Thyroid gland (tissue), 4 donors: ENCODE measurements at regions not wholly inside any gene's neighbourhood (a gene's known extent, or its start where the extent isn't known, plus 50 kb on each side); places are given as distances from the start of the nearest gene placed in this dataset.

Experiments
- DNase-seq, 2 donors: peaks; one replicate each; pipeline ENCODE4 v3.0.0-alpha.2; 2019
- H3K27ac ChIP-seq, 3 donors: fragments of 200-600 bp; sonication (generic); 1 replicate in 2 of 3; 2 replicates in 1 of 3; pipeline ENCODE4 v1.5.1; 2016 to 2019; ENCODE audit warnings: mild to moderate bottlenecking in 1 of 3, moderate library complexity in 1 of 3
- H3K27me3 ChIP-seq: fragments of 200-600 bp; sonication (generic); one replicate; pipeline ENCODE4 v1.5.1; 2019
- H3K36me3 ChIP-seq, 2 donors: fragments of 200-600 bp; sonication (generic); one replicate each; pipeline ENCODE4 v1.5.1; 2016 to 2019
- H3K4me1 ChIP-seq, 2 donors: fragments of 200-600 bp; sonication (generic); one replicate each; pipeline ENCODE4 v1.5.1; 2017 to 2019
- H3K4me3 ChIP-seq, 3 donors: fragments of 200-600 bp; sonication (generic); replicated peaks in 1 of 3; 1 replicate in 2 of 3; 2 replicates in 1 of 3; pipeline ENCODE4 v1.5.1; 2016; ENCODE audit warnings: mild to moderate bottlenecking in 1 of 3
- H3K9me3 ChIP-seq: fragments of 200-600 bp; sonication (generic); one replicate; pipeline ENCODE4 v1.5.1; 2017
- CTCF ChIP-seq, 6 experiments: fragments of 200-600 bp in 3 of 6; fragments of 450-650 bp in 3 of 6; sonication (generic) in 3 of 6; IDR thresholded peaks; one replicate each; pipeline ENCODE4 v1.5.1; 2016 to 2019; ENCODE audit warnings: antibody characterized with exemption in 6 of 6, mild to moderate bottlenecking in 2 of 6, inconsistent platforms in 1 of 6, moderate library complexity in 1 of 6
- POLR2A ChIP-seq, 2 donors: fragments of 450-650 bp; IDR thresholded peaks; one replicate each; pipeline ENCODE4 v1.6.1; 2017; ENCODE audit warnings: antibody characterized with exemption in 2 of 2, mild to moderate bottlenecking in 2 of 2, moderate library complexity in 1 of 2
- WGBS, 2 donors: methylation state at CpG; one replicate each; pipeline ENCODE4 v1.1.5; 2017; 5-methylcytosine and 5-hydroxymethylcytosine counted together
- intact Hi-C: fragments of 100-400 bp; cut with DNase I; formaldehyde crosslinking; loops from one replicate; pipeline ENCODE4 v1.15.1; 2023

GRCh38 chr10:6695519-6695918 lies 115.4 kb upstream of the PRKCQ start:
- Histone ChIP-seq H3K27me3 (no peaks in the 10 kb centered on the region), H3K4me3 (no peak overlapping the region), H3K9me3 (no peaks in the 10 kb centered on the region), H3K36me3 (no peaks in the 10 kb centered on the region), H3K27ac (no peak overlapping the region), H3K4me1 (no peaks in the 10 kb centered on the region)
- intact Hi-C loops, result no loop called here
- DNase-seq, result no peak
- TF ChIP-seq POLR2A (IDR thresholded peaks at IDR 0.05) (no peak), CTCF (IDR thresholded peaks at IDR 0.05) (no peak)
- WGBS, 2 donors, result 80 to 89% methylated on average over 1 of the region's 1 CpG

- Histone ChIP-seq H3K9me3 (no peaks in the 10 kb centered on the region), H3K4me1 (no peaks in the 10 kb centered on the region), H3K27me3 (no peaks in the 10 kb centered on the region), H3K36me3 (no peaks in the 10 kb centered on the region), H3K4me3 (no peak overlapping the region), H3K27ac (no peak overlapping the region)
- no peak for DNase-seq
- WGBS, 2 donors, result 77 to 84% methylated on average over 8 of the region's 8 CpGs
- TF ChIP-seq POLR2A (IDR thresholded peaks at IDR 0.05) (no peak), CTCF (IDR thresholded peaks at IDR 0.05) (no peak)
- intact Hi-C loops, result no loop called here
Measured at GRCh38 chr10:6694447-6695140, 114.5 kb upstream of the PRKCQ start.

- intact Hi-C loops, result no loop called here
- no peaks in the 10 kb centered on the region for H3K36me3 ChIP-seq
- H3K4me3 ChIP-seq, result no peak overlapping the region
- DNase-seq, result no peak
- H3K4me1 ChIP-seq, result no peaks in the 10 kb centered on the region
- TF ChIP-seq POLR2A (IDR thresholded peaks at IDR 0.05), result no peak
- TF ChIP-seq CTCF (IDR thresholded peaks at IDR 0.05), result no peak
- no peak overlapping the region for H3K27ac ChIP-seq
- no peaks in the 10 kb centered on the region for H3K9me3 ChIP-seq
- WGBS, 2 donors, result 81 to 82% methylated on average over 7 of the region's 7 CpGs
- H3K27me3 ChIP-seq, result no peaks in the 10 kb centered on the region
Measured at GRCh38 chr10:6692856-6693255, 112.8 kb upstream of the PRKCQ start.

DNA sequence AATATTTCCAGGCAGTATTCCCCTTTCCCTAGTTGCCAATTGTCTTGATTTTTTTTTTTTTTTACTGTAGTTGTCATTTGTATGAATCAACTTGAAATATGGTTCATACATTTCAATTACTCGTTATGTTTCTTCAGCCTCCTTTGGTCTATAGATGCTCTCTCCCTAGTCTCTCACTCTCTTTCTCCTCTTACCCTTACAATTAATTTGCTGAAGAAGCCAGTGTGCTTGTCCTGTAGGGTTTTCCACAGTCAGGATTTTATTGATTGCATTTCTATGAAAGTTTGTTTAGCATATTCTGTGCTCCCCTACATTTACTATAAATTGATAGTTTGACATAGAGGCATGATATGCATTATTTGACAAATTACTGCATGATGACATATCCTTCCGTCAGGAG lies 112.0 kb upstream of the PRKCQ start:
- WGBS, 2 donors, result 81 to 91% methylated on average over 2 of the region's 2 CpGs
- H3K27me3 ChIP-seq, result no peaks in the 10 kb centered on the region

More for the DNA sequence above, 112.0 kb upstream of the PRKCQ start:
- intact Hi-C loops, result no loop called here
- Histone ChIP-seq H3K27ac (no peak overlapping the region), H3K9me3 (no peaks in the 10 kb centered on the region), H3K4me3 (no peak overlapping the region), H3K36me3 (no peaks in the 10 kb centered on the region), H3K4me1 (no peaks in the 10 kb centered on the region)
- no peak for DNase-seq
- TF ChIP-seq POLR2A (IDR thresholded peaks at IDR 0.05) (no peak), CTCF (IDR thresholded peaks at IDR 0.05) (no peak)
